Activated effector memory CD4-positive, alpha-beta T cell treated with Interleukin-2 at 50 U/mL for 16 hours (primary cell): ENCODE measurements at regions not wholly inside any gene's neighbourhood (a gene's known extent, or its start where the extent isn't known, plus 50 kb on each side); places are given as distances from the start of the nearest gene placed in this dataset.
"Not testable (repeated sequence)": the region's sequence is repeated elsewhere in the genome, so short reads cannot be mapped to it uniquely, and the experiment has no call there.

Experiments
- DNase-seq: peaks from one replicate; pipeline ENCODE4 v3.0.0-alpha.2; 2020

DNA sequence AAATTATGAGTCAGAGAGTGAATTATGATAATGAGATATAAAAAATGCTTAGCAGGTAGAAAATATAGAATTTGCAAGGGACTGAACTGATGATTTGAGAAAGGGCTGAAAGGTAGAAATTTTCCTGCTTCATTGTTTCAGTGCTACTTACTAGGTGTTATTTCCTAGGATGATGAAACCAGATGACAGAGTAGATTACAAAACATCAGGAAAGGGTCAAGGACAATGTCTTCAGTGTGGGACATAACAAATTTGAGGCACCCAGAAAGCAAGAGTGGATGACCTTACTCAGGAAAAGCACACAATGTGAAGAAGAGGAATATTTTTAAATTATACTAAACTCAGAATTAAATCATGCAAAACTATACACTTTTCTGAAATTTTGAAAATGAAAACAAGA is 102.1 kb downstream of the SHCBP1 start:
- no peak for DNase-seq

DNA sequence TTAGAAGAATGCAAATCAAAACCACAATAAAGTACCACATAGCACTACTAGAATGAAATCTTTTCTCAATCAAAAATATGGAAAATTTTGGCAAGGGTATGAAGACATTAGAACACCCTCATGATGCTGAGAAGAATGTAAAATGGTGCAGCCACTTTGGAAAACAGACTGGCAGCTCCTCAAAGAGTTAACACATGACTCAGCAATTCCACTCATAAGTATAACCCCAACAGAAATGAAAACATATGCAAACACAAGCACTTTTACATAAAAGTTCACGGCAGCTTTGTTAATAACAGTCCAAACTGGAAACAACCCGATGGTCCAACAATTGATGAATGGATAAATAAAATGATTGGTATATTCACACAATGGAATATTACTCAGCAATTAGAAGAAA is 124.5 kb downstream of the SHCBP1 start:
- DNase-seq: no peak

DNA sequence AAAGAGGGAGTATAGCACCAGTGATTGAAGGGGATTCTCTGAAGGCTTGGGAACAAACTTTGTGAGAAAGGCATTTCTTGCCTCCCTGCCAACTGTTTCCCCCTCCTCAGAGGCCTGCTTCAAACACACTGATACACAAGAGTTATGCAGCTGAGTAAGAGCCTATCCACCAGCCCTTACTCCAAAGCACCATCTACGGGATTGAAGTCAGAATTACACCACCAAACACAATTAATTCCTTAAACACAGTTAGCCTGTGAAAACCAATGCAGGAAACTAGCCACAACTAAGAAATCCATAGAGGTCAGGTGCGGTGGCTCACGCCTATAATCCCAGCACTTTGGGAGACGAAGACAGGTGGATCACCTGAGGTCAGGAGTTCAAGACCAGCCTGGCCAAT is 138.3 kb downstream of the SHCBP1 start:
- DNase-seq: no peak

DNA sequence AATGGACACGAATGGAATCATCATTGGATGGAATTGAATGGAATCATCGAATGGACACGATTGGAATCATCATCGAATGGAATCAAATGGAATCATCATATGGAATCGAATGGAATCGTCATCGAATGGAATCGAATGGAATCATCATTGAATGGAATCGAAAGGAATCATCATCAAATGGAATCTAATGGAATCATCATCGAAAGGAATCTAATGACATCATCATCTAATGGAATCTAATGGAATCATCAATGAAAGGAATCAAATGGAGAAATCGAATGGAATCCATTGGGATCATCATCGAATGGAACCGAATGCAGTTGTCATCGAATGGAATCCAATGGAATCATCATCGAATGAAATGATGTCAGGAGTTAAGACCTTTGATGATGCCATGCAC is 154.9 kb downstream of the SHCBP1 start:
- no peak for DNase-seq

DNA sequence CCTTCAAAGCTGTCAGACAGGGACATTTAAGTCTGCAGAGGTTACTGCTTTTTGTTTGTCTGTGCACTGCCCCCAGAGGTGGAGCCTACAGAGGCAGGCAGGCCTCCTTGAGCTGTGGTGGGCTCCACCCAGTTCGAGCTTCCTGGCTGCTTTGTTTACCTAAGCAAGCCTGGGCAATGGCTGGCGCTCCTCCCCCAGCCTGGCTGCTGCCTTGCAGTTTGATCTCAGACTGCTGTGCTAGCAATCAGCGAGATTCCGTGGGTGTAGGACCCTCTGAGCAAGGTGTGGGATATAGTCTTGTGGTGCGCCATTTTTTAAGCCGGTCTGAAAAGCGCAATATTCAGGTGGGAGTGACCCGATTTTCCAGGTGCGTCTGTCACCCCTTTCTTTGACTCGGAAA is 166.4 kb downstream of the SHCBP1 start:
- not testable (repeated sequence) for DNase-seq

DNA sequence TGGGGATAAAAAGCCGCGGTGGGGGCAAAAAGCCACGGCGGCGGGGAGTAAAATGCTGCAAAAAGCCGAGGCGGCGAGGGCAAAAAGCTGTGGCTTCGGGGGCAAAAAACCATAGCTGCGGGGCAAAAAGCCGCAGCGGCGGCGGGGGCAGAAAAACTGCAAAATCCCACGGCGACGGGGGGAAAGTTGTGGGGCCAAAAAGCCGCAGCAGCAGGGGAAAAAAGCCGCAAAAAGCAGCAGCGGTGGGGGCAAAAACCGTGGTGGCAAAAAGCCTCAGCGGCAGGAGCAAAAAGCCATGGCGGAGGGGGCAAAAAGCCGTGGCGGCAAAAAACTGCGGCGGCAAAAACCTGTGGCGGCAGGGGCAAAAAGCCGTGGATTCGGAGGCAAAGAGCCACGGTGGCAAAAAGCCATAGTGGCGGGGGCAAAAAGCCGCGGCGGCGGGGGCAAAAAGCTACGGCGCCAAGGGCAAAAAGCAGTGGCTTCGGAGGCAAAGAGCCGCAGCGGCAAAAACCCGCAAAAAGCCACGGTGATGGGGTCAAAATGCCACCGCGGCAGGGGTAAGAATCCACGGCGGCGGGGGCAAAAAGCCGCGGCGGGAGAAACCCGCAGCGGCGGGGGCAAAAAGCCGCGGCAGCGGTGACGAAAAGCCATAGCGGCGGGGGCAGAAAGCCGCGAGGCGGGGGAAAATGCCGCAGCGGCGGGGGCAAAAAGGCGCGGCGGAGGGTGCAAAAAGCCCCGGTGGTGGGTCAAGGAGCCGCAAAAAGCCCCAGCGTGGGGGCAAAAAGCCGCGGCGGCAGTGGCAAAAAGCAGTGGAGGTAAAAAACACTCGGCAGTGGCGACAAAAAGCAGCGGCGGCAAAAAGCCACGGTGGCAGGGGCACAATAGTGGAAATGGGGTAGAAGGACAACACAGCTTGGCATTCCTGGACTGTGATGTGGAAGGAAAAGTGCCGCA is 192.8 kb downstream of the SHCBP1 start:
- no peak for DNase-seq

DNA sequence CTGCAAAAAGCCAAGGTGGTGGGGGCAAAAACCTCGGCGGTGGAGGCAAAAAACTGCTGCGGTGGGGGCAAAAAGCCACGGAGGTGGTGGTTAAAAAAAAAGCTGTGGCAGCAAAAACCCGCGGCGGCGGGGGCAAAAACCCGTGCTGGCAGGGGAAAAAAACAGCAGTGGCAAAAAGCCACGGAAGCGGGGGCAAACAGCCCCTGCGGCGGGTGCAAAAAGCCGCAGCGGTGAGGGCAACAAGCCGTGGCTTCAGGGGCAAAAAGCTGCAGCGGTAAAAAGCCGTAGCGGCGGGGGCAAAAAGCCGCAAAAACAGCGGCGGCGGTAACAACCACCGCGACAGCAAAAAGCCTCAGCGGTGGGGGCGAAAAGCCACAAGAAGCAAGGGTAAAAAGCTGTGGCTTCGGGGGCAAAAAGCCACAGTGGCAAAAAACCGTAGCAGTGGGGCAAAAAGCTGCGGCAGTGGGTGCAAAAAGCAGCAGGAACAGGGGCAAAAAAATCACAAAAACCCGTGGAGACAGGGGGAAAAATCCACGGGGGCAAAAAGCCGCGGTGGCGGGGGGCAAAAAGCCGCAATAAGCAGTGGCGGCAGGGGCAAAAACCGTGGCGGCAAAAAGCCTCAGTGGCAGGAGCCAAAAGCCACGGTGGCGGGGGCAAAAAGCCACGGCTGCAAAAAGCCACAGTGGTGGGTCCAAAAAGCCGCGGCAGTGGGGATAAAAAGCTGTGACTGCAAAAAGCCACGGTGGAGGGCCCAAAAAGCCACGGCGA is 193.7 kb downstream of the SHCBP1 start:
- DNase-seq: no peak

DNA sequence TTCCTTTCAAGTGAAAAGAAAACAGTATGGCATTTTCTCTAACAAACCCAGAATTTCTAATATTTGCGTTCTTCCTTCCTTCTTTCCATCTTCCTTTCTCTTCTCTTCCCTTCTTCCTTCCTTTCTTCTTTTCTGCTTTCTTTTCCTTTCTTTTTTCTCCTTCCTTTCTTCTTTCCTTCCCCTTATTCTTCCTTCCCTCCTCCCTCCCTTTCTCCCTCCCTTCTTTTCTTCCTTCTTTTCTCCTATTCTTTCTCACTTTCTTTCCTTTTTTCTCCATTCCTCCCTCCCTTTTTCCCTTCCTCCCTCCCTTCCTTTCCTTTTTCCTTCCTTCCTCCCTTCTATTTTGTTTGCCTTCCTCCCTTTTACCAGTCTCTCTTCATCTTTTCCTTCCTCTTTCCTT is 194.8 kb downstream of the SHCBP1 start:
- DNase-seq: no peak

DNA sequence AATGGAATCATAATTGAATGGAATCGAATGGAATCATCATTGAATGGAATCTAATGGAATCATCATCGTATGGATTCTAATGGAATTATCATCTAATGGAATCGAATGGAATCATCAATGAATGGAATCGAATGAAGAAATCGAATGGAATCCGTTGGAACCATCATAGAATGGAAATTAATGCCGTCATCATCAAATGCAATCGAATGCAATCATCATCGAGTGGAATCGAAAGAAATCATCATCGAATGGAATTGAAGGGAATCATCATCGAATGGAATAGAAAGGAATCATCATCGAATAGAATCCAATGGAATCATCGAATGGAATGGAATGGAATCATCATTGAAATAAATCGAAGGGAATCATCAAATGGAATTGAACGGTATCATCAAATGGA is 217.2 kb downstream of the SHCBP1 start:
- no peak for DNase-seq

DNA sequence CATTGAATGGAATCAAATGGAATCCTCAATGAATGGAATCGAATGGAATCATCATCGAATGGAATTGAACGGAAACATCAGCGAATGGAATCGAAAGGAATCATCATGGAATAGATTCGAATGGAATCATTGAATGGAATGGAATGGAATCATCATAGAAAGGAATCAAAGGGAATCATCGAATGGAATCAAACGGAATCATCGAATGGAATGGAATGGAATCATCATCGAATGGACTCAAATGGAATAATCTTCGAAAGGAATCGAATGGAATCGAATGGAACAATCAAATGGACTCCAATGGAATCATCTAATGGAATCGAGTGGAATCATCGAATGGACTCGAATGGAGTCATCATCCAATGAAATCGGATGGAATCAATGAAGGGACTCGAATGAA is 222.6 kb downstream of the SHCBP1 start:
- not testable (repeated sequence) for DNase-seq

DNA sequence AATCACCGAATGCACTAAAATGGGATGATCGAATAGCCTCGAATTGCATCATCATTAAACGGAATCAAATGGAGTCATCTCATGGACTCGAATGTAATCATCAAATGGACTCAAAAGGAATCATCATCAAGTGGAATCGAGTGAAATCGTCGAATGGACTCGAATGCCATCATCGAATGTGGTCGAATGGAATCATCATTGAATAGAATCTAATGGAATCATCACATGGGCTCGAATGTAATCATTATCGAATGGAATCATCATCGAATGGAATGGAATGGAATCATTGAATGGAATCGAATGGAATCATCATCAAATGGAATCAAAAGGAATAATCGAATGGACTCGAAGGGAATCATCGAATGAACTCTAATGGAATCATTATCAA is 224.3 kb downstream of the SHCBP1 start:
- not testable (repeated sequence) for DNase-seq

DNA sequence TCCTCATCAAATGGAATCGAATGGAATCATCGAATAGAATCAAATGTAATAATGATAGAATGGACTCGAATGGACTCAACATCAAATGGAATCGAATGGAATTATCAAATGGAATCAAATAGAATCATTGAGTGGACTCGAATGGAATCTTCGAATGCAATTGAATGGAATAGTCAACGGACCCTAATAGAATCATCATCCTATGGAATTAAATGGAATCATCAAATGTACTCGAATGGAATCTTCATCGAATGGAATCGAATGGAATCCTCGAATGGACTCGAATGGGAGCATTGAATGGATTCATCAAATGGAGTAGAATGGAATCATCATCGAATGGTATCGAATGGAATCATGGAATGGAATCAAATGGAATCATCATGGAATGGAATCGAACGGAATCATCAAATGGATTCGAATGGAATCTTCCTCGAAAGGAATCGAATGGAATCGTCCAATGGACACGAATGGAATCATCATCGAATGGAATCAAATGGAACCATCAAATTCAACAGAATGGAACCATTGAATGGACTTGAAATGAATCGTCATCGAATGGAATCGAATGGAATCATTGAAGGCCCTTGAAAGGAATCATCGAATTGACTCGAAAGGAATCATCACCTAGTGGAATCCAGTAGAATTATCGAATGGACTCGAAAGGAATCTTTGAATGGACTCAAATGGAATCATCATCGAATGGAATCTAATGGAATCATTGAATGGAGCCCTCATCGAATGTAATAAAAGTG is 224.9 kb downstream of the SHCBP1 start:
- DNase-seq: not testable (repeated sequence)

DNA sequence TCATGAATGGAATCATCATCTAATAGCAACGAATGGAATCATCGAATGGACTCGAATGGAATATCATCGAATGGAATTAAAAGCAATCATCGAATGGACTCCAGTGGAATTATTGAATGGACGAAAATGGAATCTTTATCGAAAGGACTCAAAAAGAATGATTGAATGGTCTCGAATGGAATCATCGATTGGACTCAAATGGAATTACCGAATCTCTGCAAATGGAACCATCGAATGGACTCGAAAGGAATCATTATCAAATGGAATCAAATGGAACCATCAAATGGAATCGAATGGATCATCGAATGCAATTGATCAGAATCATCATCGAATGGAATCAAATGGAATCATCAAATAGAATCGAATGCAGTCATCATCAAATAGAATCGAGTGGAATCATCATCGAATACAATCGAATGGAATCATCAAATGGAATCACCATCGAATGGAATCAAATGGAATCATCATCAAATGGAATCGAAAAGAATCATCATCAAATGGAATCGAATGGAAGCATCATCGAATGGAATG is 225.7 kb downstream of the SHCBP1 start:
- not testable (repeated sequence) for DNase-seq

DNA sequence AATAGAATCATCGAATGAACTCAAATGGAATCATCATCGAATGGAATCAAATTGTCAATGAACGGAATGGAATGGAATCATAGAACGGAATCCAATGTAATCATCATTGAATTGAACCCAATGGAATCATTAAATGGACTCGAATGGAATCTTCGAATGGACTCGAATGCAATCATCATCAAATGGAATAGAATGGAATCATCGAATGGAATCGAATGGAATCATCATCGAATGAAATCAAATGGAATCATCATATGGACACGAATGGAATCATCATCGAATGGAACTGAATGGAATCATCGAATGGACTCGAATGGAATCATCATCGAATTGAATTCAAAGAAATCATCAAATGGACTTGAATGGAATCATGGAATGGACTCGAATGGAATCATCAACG is 226.2 kb downstream of the SHCBP1 start:
- DNase-seq: not testable (repeated sequence)

DNA sequence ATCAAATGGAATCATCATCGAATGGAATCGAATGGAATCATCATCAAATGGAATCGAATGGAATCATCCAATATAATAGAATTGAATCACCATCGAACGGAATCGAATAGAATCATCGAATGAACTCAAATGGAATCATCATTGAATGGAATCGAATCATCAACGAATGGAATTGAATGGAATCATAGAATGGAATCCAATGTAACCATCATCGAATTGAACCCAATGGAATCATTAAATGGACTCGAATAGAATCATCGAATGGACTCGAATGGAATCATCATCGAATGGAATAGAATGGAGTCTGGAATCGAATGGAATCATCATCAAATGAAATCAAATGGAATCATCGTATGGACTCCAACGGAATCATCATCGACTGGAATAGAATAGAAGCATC is 227.0 kb downstream of the SHCBP1 start:
- DNase-seq: not testable (repeated sequence)

DNA sequence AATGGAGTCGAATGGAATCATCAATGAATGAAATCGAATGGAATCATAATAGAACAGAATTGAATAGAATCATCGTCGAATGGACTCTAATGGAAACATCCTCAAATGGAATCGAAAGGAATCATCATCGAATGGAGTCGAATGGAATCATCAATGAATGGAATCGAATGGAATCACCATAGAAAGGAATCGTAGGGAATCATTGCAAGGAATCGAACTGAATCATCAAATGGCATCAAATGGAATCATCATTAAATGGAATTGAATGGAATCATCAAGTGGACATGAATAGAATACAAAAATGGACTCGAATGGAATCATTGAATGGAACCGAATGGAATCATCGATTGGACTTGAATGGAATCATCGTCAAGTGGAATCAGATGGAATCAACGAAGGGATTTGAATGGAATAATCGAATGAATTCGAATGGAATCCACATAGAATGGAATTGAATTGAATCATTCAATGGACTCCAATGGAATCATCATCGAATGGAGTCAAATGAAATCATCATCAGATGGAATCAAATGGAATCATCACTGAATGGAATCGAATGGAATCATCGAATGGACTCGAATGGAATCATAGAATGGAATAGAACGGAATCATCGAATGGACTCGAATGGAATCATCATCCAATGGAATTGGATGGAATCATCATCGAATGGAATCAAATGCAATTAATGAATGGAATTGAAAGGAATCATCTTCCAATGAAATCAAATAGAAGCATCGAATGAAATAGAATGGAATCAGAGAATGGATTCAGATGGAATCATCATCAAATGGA is 228.1 kb downstream of the SHCBP1 start:
- DNase-seq: not testable (repeated sequence)

DNA sequence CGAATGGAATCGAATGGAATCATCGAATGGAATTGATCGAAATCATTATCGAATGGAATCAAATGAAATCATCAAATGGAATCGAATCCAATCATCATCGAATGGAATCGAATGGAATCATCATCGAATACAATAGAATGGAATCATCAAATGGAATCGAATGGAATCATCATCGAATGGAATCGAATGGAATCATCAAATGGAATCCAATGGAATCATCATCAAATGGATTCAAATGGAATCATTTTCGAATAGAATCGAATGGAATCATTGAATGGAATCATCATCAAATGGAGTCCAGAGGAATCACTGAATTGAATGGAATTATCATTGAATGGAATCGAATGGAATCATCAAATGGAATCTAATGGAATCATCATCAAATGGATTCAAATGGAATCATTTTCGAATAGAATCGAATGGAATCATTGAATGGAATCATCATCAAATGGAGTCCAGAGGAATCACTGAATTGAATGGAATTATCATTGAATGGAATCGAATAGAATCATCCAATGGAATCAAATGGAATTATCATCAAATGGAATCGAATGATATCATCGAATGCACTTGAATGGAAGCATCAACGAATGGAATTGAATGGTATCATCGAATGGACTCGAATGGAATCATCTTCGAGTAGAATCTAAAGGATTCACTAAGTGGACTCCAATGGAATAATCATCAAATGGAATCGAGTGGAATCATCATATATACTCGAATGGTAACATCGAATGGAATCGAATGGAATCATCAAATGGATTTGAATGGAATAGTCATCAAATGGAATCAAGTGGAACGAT is 230.3 kb downstream of the SHCBP1 start:
- DNase-seq: not testable (repeated sequence)

DNA sequence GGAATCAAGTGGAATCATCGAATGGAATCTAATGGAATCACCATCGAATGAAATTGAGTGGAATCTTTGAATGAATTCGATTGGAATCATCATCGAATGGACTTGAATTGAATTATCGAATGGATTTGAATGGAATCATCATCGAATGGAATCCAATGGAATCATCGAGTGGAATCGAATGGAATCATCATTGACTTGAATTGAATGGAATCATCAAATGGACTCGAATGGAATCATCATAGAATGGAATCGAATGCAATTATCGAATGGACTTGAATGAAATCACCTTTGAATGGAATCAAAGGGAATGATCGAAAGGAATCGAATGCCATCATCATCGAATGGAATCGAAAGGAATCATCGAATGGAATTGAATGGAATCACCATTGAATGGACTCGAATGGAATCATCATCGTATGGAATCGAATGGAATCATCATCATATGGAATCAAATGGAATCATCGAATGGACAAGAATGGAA is 231.6 kb downstream of the SHCBP1 start:
- peak; percentile 31 for DNase-seq

DNA sequence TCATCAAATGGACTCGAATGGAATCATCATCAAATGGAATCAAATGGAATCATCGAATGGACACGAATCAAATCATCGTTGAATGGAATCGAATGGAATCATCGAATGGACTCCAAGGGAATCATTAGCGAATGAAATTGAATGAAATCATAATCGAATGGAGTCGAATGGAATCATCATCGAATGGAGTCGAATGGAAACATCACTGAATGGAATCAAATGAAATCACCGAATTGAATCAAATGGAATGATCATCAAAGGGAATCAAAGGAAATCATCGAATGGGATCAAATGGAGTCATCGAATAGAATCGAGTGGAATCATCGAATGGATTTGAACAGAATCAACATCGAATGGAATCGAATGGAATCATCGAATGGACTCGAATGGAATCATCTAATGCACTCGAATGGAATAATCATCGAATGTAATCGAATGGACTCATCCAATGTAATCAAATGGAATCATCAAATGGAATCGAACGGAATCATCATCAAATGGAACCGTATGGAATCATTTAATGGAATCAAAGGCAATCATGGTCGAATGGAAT is 232.2 kb downstream of the SHCBP1 start:
- not testable (repeated sequence) for DNase-seq

DNA sequence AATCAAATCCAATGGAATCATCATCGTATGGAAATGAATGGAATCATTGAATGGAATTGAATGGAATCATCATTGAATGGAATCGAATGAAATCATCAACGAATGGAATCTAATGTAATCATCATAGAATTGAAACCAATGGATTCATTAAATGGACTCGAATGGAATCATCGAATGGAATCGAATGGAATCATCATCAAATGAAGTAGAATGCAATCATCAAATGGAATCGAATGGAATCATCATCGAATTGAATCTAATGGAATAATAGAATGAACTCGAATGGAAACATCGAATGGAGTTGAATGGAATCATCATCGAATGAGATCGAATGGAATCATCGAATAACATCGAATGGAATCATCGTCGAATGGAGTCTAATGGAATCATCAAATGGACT is 232.8 kb downstream of the SHCBP1 start:
- not testable (repeated sequence) for DNase-seq

DNA sequence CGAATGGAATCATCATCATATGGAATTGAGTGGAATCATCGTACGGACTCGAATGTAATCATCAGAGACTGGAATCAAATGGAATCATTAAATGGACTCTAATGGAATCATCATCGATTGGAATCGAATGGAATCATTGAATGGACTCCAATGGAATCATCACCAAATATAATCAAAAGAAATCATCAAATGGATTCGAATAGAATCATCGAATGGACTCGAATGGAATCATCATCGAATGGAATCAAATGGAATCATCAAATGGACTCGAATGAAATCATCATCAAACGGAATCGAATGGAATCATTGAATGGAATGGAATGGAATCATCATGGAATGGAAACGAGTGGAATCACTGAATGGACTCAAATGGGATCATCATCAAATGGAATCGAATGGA is 233.5 kb downstream of the SHCBP1 start:
- not testable (repeated sequence) for DNase-seq
